Mesendoderm (in vitro differentiated cells): ENCODE measurements at regions not wholly inside any gene's neighbourhood (a gene's known extent, or its start where the extent isn't known, plus 50 kb on each side); places are given as distances from the start of the nearest gene placed in this dataset.

Source experiments
- DNase-seq: peaks from one replicate; pipeline ENCODE4 v3.0.0; 2013
- H2AK5ac ChIP-seq: 2 replicates; pipeline ENCODE4 v1.6.1; 2013; ENCODE audit warnings: low read length, inconsistent platforms
- H2BK120ac ChIP-seq: 2 replicates; pipeline ENCODE4 v1.6.1; 2013; ENCODE audit warnings: low read depth, mild to moderate bottlenecking, low read length, moderate library complexity, mixed read lengths
- H2BK15ac ChIP-seq: replicated peaks from 2 replicates; pipeline ENCODE4 v1.6.1; 2013; ENCODE audit warnings: low read depth, mild to moderate bottlenecking, moderate library complexity
- H2BK5ac ChIP-seq: 2 replicates; pipeline ENCODE4 v1.6.1; 2013; ENCODE audit warnings: low read length, inconsistent platforms
- H3K18ac ChIP-seq: 2 replicates; pipeline ENCODE4 v1.6.1; 2013; ENCODE audit warnings: mild to moderate bottlenecking, low read length, mixed read lengths
- H3K23ac ChIP-seq: one replicate; pipeline ENCODE4 v1.6.1; 2013; ENCODE audit warnings: low read length
- H3K27ac ChIP-seq: 2 replicates; pipeline ENCODE4 v1.5.1; 2013; ENCODE audit warnings: low read depth, mild to moderate bottlenecking, inconsistent platforms, low read length, moderate library complexity
- H3K27me3 ChIP-seq: 2 replicates; pipeline ENCODE4 v1.6.1; 2013; ENCODE audit warnings: low read length, control low read depth, mild to moderate bottlenecking, inconsistent platforms; ENCODE audit not compliant: insufficient read depth, poor library complexity
- H3K36me3 ChIP-seq: 2 replicates; pipeline ENCODE4 v1.6.1; 2013; ENCODE audit warnings: low read length, inconsistent platforms; ENCODE audit not compliant: control insufficient read depth, insufficient read depth
- H3K4ac ChIP-seq: one replicate; pipeline ENCODE4 v1.6.1; 2013; ENCODE audit warnings: low read depth, mild to moderate bottlenecking, low read length, moderate library complexity
- H3K4me1 ChIP-seq: 2 replicates; pipeline ENCODE4 v1.6.1; 2013; ENCODE audit warnings: low read depth, low read length, inconsistent platforms; ENCODE audit not compliant: control insufficient read depth
- H3K4me2 ChIP-seq: 2 replicates; pipeline ENCODE4 v1.6.1; 2013; ENCODE audit warnings: low read length
- H3K4me3 ChIP-seq: 2 replicates; pipeline ENCODE4 v1.5.1; 2013; ENCODE audit warnings: mild to moderate bottlenecking, low read length
- H3K56ac ChIP-seq: one replicate; pipeline ENCODE4 v1.6.1; 2013; ENCODE audit warnings: low read length
- H3K79me1 ChIP-seq: 2 replicates; pipeline ENCODE4 v1.6.1; 2013; ENCODE audit warnings: low read length, inconsistent platforms
- H3K79me2 ChIP-seq: 2 replicates; pipeline ENCODE4 v1.6.1; 2013; ENCODE audit warnings: mild to moderate bottlenecking, low read length; ENCODE audit not compliant: control insufficient read depth, insufficient read depth
- H3K9ac ChIP-seq: 2 replicates; pipeline ENCODE4 v1.6.1; 2013; ENCODE audit warnings: low read length, inconsistent platforms
- H4K5ac ChIP-seq: one replicate; pipeline ENCODE4 v1.6.1; 2013; ENCODE audit warnings: low read length
- H4K8ac ChIP-seq: one replicate; pipeline ENCODE4 v1.6.1; 2013; ENCODE audit warnings: low read depth, mild to moderate bottlenecking, control low read depth, low read length, moderate library complexity
- WGBS: extraction: QIAGEN DNeasy Blood & Tissue Kit; methylation state at CpG from one replicate; pipeline ENCODE4 v1.1.7; 2013; ENCODE audit warnings: low lambda C conversion rate, missing lambda C conversion rate; ENCODE audit not compliant: insufficient coverage; ENCODE audit errors: extremely low coverage; 5-methylcytosine and 5-hydroxymethylcytosine counted together

GRCh38 chr3:104635872-104636580 is 730.7 kb upstream of the ALCAM start:
- no peak overlapping the region for H3K27ac ChIP-seq
- H2AK5ac ChIP-seq, result no peak overlapping the region
- H3K4ac ChIP-seq, result no peak overlapping the region
- no CpG with 5 or more reads among the region's 4 CpGs for WGBS
- H3K27me3 ChIP-seq, result no peaks in the 10 kb centered on the region
- H2BK5ac ChIP-seq, result no peak overlapping the region
- no peak overlapping the region for H3K9ac ChIP-seq
- H3K4me1 ChIP-seq, result no peaks in the 10 kb centered on the region
- H3K79me1 ChIP-seq, result no peaks in the 10 kb centered on the region
- no peak overlapping the region for H3K23ac ChIP-seq
- peak; percentile 41 for DNase-seq
- no peak overlapping the region for H3K56ac ChIP-seq
- H3K18ac ChIP-seq, result no peak overlapping the region
- H2BK120ac ChIP-seq, result no peak overlapping the region
- H2BK15ac ChIP-seq, result no peak overlapping the region
- H3K4me2 ChIP-seq, result no peak overlapping the region
- no peak overlapping the region for H4K5ac ChIP-seq
- H3K4me3 ChIP-seq, result no peak overlapping the region
- no peaks in the 10 kb centered on the region for H3K79me2 ChIP-seq
- H3K36me3 ChIP-seq, result no peaks in the 10 kb centered on the region
- no peak overlapping the region for H4K8ac ChIP-seq

GRCh38 chr3:104642827-104643226 is 723.9 kb upstream of the ALCAM start:
- Histone ChIP-seq H4K5ac (no peak overlapping the region), H3K27ac (no peak overlapping the region), H3K27me3 (no peaks in the 10 kb centered on the region), H3K9ac (no peak overlapping the region), H4K8ac (no peak overlapping the region), H3K23ac (no peak overlapping the region), H3K56ac (no peak overlapping the region), H3K79me2 (no peaks in the 10 kb centered on the region), H3K4ac (no peak overlapping the region), H3K4me1 (no peaks in the 10 kb centered on the region), H3K79me1 (no peaks in the 10 kb centered on the region), H3K4me3 (no peak overlapping the region), H2BK5ac (no peak overlapping the region), H2AK5ac (no peak overlapping the region), H2BK15ac (no peak overlapping the region), H2BK120ac (no peak overlapping the region), H3K18ac (no peak overlapping the region), H3K36me3 (no peaks in the 10 kb centered on the region), H3K4me2 (no peak overlapping the region)
- no peak for DNase-seq

- DNase-seq, result no peak
- Histone ChIP-seq H3K4me2 (no peak overlapping the region), H3K4ac (no peak overlapping the region), H3K23ac (no peak overlapping the region), H3K56ac (no peak overlapping the region), H4K8ac (no peak overlapping the region), H3K27me3 (no peaks in the 10 kb centered on the region), H3K4me3 (no peak overlapping the region), H2BK120ac (no peak overlapping the region), H3K36me3 (no peaks in the 10 kb centered on the region), H3K4me1 (no peaks in the 10 kb centered on the region), H4K5ac (no peak overlapping the region), H3K27ac (no peak overlapping the region), H3K18ac (no peak overlapping the region), H2BK15ac (no peak overlapping the region), H3K79me2 (no peaks in the 10 kb centered on the region), H3K9ac (no peak overlapping the region), H2BK5ac (no peak overlapping the region), H3K79me1 (no peaks in the 10 kb centered on the region), H2AK5ac (no peak overlapping the region)
Measured at GRCh38 chr3:104646196-104646595, 720.5 kb upstream of the ALCAM start.

GRCh38 chr3:104648823-104649222 is 717.9 kb upstream of the ALCAM start:
- Histone ChIP-seq H2BK15ac (no peak overlapping the region), H3K27ac (no peak overlapping the region), H3K4me3 (no peak overlapping the region), H3K79me2 (no peaks in the 10 kb centered on the region), H3K4me2 (no peak overlapping the region), H3K9ac (no peak overlapping the region), H2BK120ac (no peak overlapping the region), H3K56ac (no peak overlapping the region), H4K8ac (no peak overlapping the region), H3K36me3 (no peaks in the 10 kb centered on the region), H3K79me1 (no peaks in the 10 kb centered on the region), H2BK5ac (no peak overlapping the region), H2AK5ac (no peak overlapping the region), H3K27me3 (no peaks in the 10 kb centered on the region), H3K18ac (no peak overlapping the region), H3K4ac (no peak overlapping the region), H3K23ac (no peak overlapping the region), H3K4me1 (no peaks in the 10 kb centered on the region), H4K5ac (no peak overlapping the region)
- DNase-seq, result no peak
- no CpG with 5 or more reads among the region's 1 CpG for WGBS

- H3K36me3 ChIP-seq, result no peaks in the 10 kb centered on the region
- H3K18ac ChIP-seq, result no peak overlapping the region
- no peak overlapping the region for H2AK5ac ChIP-seq
- no peak overlapping the region for H3K27ac ChIP-seq
- H4K8ac ChIP-seq, result no peak overlapping the region
- H3K23ac ChIP-seq, result no peak overlapping the region
- no peak overlapping the region for H3K4me3 ChIP-seq
- no peak overlapping the region for H3K56ac ChIP-seq
- H4K5ac ChIP-seq, result no peak overlapping the region
- no peaks in the 10 kb centered on the region for H3K79me2 ChIP-seq
- H2BK5ac ChIP-seq, result no peak overlapping the region
- H2BK120ac ChIP-seq, result no peak overlapping the region
- H3K79me1 ChIP-seq, result no peaks in the 10 kb centered on the region
- no peak overlapping the region for H2BK15ac ChIP-seq
- DNase-seq, result no peak
- H3K4me1 ChIP-seq, result no peaks in the 10 kb centered on the region
- no peak overlapping the region for H3K4ac ChIP-seq
- WGBS, result no CpG with 5 or more reads among the region's 5 CpGs
- H3K4me2 ChIP-seq, result no peak overlapping the region
- no peaks in the 10 kb centered on the region for H3K27me3 ChIP-seq
- no peak overlapping the region for H3K9ac ChIP-seq
Measured at GRCh38 chr3:104669083-104669482, 697.6 kb upstream of the ALCAM start.

- Histone ChIP-seq H3K9ac (no peak overlapping the region), H3K23ac (no peak overlapping the region), H3K56ac (no peak overlapping the region), H2AK5ac (no peak overlapping the region), H3K4me3 (no peak overlapping the region), H3K79me1 (no peaks in the 10 kb centered on the region), H3K27me3 (no peaks in the 10 kb centered on the region), H4K8ac (no peak overlapping the region), H3K27ac (no peak overlapping the region), H2BK120ac (no peak overlapping the region), H4K5ac (no peak overlapping the region), H3K18ac (no peak overlapping the region), H2BK5ac (no peak overlapping the region), H3K4me1 (no peaks in the 10 kb centered on the region), H3K79me2 (no peaks in the 10 kb centered on the region), H3K4ac (no peak overlapping the region), H2BK15ac (no peak overlapping the region), H3K36me3 (no peaks in the 10 kb centered on the region), H3K4me2 (no peak overlapping the region)
- no CpG with 5 or more reads among the region's 5 CpGs for WGBS
- no peak for DNase-seq
Measured at GRCh38 chr3:104672331-104672730, 694.4 kb upstream of the ALCAM start.
